Sigmoid colon (tissue), 6 donors: ENCODE measurements at regions not wholly inside any gene's neighbourhood (a gene's known extent, or its start where the extent isn't known, plus 50 kb on each side); places are given as distances from the start of the nearest gene placed in this dataset.

Experiments used
- DNase-seq: peaks from one replicate; pipeline ENCODE4 v3.0.0-alpha.2; 2019
- H3K27ac ChIP-seq, 4 donors: fragments of 200-600 bp; sonication (generic); one replicate each; pipeline ENCODE4 v1.5.1; 2016 to 2019; ENCODE audit warnings: mild to moderate bottlenecking in 1 of 4
- H3K27me3 ChIP-seq, 3 donors: fragments of 200-600 bp; sonication (generic); one replicate each; pipeline ENCODE4 v1.5.1; 2019; ENCODE audit warnings: mild to moderate bottlenecking in 1 of 3
- H3K36me3 ChIP-seq, 4 donors: fragments of 200-600 bp; sonication (generic); one replicate each; pipeline ENCODE4 v1.5.1; 2016 to 2019
- H3K4me1 ChIP-seq, 4 donors: fragments of 200-600 bp; sonication (generic); one replicate each; pipeline ENCODE4 v1.5.1; 2017 to 2019
- H3K4me3 ChIP-seq, 4 donors: fragments of 200-600 bp; sonication (generic); one replicate each; pipeline ENCODE4 v1.5.1; 2017 to 2019; ENCODE audit warnings: mild to moderate bottlenecking in 2 of 4, moderate library complexity in 1 of 4
- H3K9me3 ChIP-seq, 4 donors: fragments of 200-600 bp in 3 of 4; sonication (generic) in 3 of 4; one replicate each; pipeline versions ENCODE4 v1.5.1 to v1.6.1; 2013 to 2019
- EP300 ChIP-seq, 4 donors: sonication (generic); formaldehyde crosslinking; IDR thresholded peaks; one replicate each; pipeline ENCODE4 v1.6.1; 2017; ENCODE audit warnings: antibody characterized with exemption in 4 of 4
- POLR2A ChIP-seq, 2 donors: fragments of 450-650 bp; IDR thresholded peaks; one replicate each; pipeline ENCODE4 v1.6.1; 2016; ENCODE audit warnings: antibody characterized with exemption in 2 of 2, mild to moderate bottlenecking in 2 of 2, moderate library complexity in 2 of 2
- POLR2AphosphoS5 ChIP-seq, 4 donors: sonication (generic); formaldehyde crosslinking; IDR thresholded peaks; one replicate each; pipeline ENCODE4 v1.6.1; 2017; ENCODE audit warnings: antibody characterized with exemption in 4 of 4
- WGBS, 2 donors: extraction: QIAGEN DNeasy Blood & Tissue Kit; methylation state at CpG; one replicate each; pipeline ENCODE4 v1.1.7; 2013; 5-methylcytosine and 5-hydroxymethylcytosine counted together
- intact Hi-C: fragments of 100-400 bp; cut with DNase I; formaldehyde crosslinking; loops from one replicate; pipeline ENCODE4 v1.15.1; 2023
- TF ChIP-seq, protein P1 (sequence below), 4 experiments: fragments of 450-650 bp in 3 of 4; fragments of 200-600 bp in 1 of 4; IDR thresholded peaks; one replicate each; pipeline ENCODE4 v1.5.1; 2016 to 2019; ENCODE audit warnings: antibody characterized with exemption in 4 of 4, mild to moderate bottlenecking in 3 of 4, moderate library complexity in 2 of 4
- donor health status: healthy with polysubstance abuse.
- donor health status: healthy.

DNA sequence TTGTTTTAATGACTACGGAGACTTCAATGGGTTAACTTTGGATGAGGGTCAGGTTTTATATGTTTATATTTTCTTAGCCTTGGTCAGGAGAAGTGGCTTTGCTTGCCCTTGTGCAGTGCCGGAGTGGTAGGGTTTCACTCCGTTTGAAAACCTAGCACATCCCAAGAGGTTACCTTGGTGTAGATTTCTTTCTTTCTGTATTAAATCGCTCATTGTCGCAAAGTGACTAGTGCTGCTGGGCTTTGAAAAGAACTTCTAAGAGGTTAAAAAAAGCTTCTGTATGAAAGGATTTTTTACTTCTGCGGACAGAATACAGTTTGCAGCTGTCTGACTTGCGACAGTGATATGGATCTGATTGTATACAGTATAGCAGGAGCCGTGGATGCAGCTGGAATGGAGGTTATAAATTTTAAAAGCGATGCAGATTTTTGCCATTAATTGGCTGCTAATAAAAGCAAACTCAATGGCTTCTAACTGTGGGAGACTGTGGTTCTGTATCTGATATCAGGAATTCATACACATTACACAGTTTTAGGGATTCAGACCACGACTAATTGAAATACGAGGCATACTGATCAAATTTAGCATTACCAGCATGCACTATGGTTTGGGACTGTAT, 340.9 kb upstream of the PITX2 start:
- Histone ChIP-seq H3K27ac (no peak overlapping the region), H3K27me3 (peaks cover 0 to 8% (median 0%) of the 10 kb centered on the region in 3 donors), H3K9me3 (no peaks in the 10 kb centered on the region), H3K36me3 (no peaks in the 10 kb centered on the region), H3K4me1 (no peaks in the 10 kb centered on the region), H3K4me3 (no peak overlapping the region)
- intact Hi-C loops, result no loop called here
- no peak for DNase-seq
- TF ChIP-seq, protein P1, sequence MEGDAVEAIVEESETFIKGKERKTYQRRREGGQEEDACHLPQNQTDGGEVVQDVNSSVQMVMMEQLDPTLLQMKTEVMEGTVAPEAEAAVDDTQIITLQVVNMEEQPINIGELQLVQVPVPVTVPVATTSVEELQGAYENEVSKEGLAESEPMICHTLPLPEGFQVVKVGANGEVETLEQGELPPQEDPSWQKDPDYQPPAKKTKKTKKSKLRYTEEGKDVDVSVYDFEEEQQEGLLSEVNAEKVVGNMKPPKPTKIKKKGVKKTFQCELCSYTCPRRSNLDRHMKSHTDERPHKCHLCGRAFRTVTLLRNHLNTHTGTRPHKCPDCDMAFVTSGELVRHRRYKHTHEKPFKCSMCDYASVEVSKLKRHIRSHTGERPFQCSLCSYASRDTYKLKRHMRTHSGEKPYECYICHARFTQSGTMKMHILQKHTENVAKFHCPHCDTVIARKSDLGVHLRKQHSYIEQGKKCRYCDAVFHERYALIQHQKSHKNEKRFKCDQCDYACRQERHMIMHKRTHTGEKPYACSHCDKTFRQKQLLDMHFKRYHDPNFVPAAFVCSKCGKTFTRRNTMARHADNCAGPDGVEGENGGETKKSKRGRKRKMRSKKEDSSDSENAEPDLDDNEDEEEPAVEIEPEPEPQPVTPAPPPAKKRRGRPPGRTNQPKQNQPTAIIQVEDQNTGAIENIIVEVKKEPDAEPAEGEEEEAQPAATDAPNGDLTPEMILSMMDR (IDR thresholded peaks at IDR 0.05), result no peak
- TF ChIP-seq POLR2AphosphoS5 (IDR thresholded peaks at IDR 0.05) (no peak), EP300 (IDR thresholded peaks at IDR 0.05) (no peak), POLR2A (IDR thresholded peaks at IDR 0.05) (no peak)
- WGBS, 2 donors, result 64 to 71% methylated on average over 11 of the region's 11 CpGs

DNA sequence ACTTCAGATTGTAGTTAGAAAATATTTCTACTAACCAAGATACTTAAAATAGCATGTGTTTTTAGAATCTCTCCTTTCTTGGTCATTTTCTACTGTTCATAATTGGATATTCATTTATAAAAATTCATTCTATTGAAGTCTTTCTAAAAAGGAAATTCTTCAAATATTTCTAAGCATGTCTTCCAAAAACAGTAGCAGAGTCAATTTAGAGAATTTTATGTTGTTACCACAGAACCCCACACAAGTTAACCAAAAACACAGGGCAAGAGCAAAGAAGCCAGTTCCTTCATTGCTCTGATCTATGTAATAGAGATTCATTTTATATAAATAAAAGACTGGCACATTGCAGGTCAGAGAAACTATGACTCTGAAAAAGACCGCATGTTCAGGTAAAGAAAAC, 345.1 kb upstream of the PITX2 start:
- 89 to 90% methylated on average over 1 of the region's 1 CpG for WGBS, 2 donors
- Histone ChIP-seq H3K27ac (no peak overlapping the region), H3K9me3 (no peaks in the 10 kb centered on the region), H3K27me3 (peaks cover 0 to 8% (median 0%) of the 10 kb centered on the region in 3 donors), H3K4me3 (no peak overlapping the region), H3K36me3 (no peaks in the 10 kb centered on the region), H3K4me1 (no peaks in the 10 kb centered on the region)
- no peak for TF ChIP-seq POLR2A (IDR thresholded peaks at IDR 0.05)
- no peak for TF ChIP-seq POLR2AphosphoS5 (IDR thresholded peaks at IDR 0.05)
- TF ChIP-seq, protein P1 (IDR thresholded peaks at IDR 0.05), result no peak
- TF ChIP-seq EP300 (IDR thresholded peaks at IDR 0.05), result no peak
- intact Hi-C loops, result no loop called here
- no peak for DNase-seq

DNA sequence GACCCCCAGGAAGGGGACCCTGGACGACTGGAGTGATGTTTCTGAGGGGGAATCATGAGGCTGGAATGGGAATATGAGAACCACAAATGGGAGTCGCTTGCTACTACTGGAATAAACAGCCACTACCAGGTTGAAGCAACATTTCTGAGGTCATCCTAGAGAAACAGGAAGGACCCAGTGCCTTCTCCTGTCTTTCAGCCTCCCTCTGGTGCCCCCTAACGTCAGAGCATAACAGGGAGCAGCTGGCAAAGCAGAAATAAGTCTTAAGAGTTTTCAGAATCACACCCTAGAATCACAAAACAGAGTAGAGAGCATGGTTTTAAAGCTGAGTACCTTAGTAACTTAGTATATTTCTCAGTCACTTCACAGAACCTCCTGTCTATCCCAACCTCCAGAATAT, 347.8 kb upstream of the PITX2 start:
- Histone ChIP-seq H3K9me3 (no peaks in the 10 kb centered on the region), H3K4me1 (no peaks in the 10 kb centered on the region), H3K27me3 (no peaks in the 10 kb centered on the region), H3K4me3 (no peak overlapping the region), H3K36me3 (no peaks in the 10 kb centered on the region), H3K27ac (no peak overlapping the region)
- TF ChIP-seq, protein P1 (IDR thresholded peaks at IDR 0.05), result no peak
- TF ChIP-seq POLR2A (IDR thresholded peaks at IDR 0.05) (no peak), POLR2AphosphoS5 (IDR thresholded peaks at IDR 0.05) (no peak), EP300 (IDR thresholded peaks at IDR 0.05) (no peak)
- intact Hi-C loops, result no loop called here
- 8 to 10% methylated on average over 3 of the region's 3 CpGs for WGBS, 2 donors
- no peak for DNase-seq

DNA sequence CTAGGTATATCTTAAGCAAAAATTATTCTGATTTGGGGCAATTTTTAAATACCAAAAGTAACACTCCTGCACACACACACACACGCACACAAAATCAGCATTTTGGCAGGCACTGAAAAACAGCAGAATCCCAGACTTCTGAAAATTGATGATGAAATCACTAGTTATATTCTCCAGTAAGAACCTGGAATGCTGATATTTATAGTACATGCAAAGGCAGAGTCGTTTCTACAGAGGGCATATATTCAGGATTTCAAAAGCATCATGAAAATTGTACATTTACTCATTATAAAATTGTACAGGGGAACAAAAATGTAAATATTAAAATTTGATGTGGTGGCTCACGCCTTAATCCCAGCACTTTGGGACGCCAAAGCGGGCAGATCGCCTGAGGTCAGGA, 352.5 kb upstream of the PITX2 start:
- Histone ChIP-seq H3K36me3 (no peaks in the 10 kb centered on the region), H3K4me1 (no peaks in the 10 kb centered on the region), H3K27me3 (no peaks in the 10 kb centered on the region), H3K9me3 (no peaks in the 10 kb centered on the region), H3K4me3 (no peak overlapping the region), H3K27ac (no peak overlapping the region)
- intact Hi-C loops, result no loop called here
- TF ChIP-seq POLR2AphosphoS5 (IDR thresholded peaks at IDR 0.05) (no peak), EP300 (IDR thresholded peaks at IDR 0.05) (no peak), POLR2A (IDR thresholded peaks at IDR 0.05) (no peak)
- TF ChIP-seq, protein P1 (IDR thresholded peaks at IDR 0.05), result no peak
- 91 to 93% methylated on average over 6 of the region's 6 CpGs for WGBS, 2 donors
- DNase-seq, result no peak

DNA sequence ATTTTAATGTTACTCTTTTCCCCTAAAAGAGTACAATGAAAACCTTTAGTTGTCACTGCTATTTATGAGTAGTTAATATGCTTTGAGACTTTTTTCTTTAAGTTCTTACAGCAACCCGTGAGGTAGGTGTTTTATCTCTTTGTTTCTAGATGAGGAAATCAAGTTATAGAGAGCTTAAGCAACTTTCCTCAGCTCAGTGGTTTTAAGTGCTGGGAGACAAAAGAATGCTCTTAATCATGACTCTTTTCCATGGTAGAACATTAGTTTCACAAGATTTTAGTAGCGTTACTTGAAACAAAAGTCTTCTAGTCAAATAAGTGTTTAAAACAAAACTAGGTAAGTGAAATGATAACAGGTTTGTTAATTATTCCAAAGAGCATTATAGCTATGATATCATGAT, 354.7 kb upstream of the PITX2 start:
- Histone ChIP-seq H3K9me3 (no peaks in the 10 kb centered on the region), H3K4me1 (no peaks in the 10 kb centered on the region), H3K27me3 (no peaks in the 10 kb centered on the region), H3K36me3 (no peaks in the 10 kb centered on the region), H3K27ac (no peak overlapping the region), H3K4me3 (no peak overlapping the region)
- TF ChIP-seq POLR2A (IDR thresholded peaks at IDR 0.05), result no peak
- TF ChIP-seq EP300 (IDR thresholded peaks at IDR 0.05), result no peak
- no peak for TF ChIP-seq POLR2AphosphoS5 (IDR thresholded peaks at IDR 0.05)
- TF ChIP-seq, protein P1 (IDR thresholded peaks at IDR 0.05), result no peak
- WGBS, 2 donors, result 81 to 82% methylated on average over 2 of the region's 2 CpGs
- DNase-seq, result no peak
- intact Hi-C loops, result no loop called here
